ENCODE measurements at regions not wholly inside any gene's neighbourhood (a gene's known extent, or its start where the extent isn't known, plus 50 kb on each side); places are given as distances from the start of the nearest gene placed in this dataset.

DNA sequence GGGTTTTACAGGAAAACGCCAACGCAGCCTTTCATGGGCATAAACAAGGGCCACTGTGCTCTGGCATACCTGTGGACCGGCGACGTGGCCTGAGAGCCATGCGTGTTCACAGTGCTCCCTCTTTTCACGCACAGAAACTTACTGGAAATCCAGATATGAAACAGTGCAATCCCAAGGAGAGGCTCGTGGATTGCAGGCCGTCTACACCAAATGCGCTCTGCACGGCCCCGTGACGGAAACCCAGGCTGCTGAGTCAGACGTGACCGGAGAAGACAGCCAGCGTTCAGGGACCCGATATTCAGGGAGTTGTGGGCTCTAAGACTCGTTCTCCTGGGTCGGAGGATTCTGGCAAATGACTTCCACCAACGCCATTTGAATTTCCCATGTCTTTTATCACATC, 129.2 kb downstream of the FOXL1 start:
- TF ChIP-seq, protein P1, sequence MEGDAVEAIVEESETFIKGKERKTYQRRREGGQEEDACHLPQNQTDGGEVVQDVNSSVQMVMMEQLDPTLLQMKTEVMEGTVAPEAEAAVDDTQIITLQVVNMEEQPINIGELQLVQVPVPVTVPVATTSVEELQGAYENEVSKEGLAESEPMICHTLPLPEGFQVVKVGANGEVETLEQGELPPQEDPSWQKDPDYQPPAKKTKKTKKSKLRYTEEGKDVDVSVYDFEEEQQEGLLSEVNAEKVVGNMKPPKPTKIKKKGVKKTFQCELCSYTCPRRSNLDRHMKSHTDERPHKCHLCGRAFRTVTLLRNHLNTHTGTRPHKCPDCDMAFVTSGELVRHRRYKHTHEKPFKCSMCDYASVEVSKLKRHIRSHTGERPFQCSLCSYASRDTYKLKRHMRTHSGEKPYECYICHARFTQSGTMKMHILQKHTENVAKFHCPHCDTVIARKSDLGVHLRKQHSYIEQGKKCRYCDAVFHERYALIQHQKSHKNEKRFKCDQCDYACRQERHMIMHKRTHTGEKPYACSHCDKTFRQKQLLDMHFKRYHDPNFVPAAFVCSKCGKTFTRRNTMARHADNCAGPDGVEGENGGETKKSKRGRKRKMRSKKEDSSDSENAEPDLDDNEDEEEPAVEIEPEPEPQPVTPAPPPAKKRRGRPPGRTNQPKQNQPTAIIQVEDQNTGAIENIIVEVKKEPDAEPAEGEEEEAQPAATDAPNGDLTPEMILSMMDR (IDR thresholded peaks at IDR 0.05; ENCODE audit: low read depth, low read length), result no peak
- H3K4me3 ChIP-seq (ENCODE audit: low read depth, low read length), result no peak overlapping the region

DNA sequence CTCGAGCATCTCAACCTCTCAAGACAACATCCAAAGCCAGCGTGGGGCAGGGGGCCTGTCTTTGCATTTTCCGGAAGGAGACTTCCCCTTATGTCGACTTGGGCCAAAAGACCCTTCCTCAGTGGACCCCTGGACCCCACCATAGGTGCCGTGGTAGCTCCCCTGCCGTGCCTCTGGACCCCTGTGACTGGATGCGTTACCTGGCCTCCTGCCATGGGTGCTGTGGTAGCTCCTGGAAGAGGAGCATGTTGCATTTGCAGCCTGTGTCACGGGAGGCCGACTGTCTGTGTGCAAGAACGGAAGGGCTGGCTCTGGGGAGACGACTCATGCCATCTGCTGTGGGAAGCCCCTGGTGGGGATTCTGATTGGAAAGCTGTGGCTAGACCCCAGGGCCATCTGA, 130.1 kb downstream of the FOXL1 start:
- TF ChIP-seq, protein P1 (IDR thresholded peaks at IDR 0.05; ENCODE audit: low read depth, low read length), result no peak
- H3K4me3 ChIP-seq (ENCODE audit: low read depth, low read length), result no peak overlapping the region

DNA sequence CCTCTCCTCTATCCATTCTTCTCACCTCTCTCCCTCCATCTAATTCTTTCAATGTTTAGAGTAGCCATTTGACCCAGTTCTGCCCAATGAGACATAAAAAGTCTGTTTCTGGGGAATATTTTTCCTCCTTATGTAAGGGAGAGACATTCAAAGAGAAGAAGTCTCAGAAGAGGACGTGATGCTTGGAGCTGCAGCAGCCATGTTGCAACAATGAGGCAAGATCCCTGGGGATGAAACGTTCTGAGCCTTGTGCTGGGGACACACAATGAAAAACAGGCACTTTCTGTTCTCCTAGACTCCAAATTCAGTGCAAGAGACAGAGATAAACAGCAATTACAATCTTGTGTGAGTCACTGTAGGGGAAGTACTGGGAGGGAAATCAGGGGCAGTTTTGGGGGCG, 130.8 kb downstream of the FOXL1 start:
- TF ChIP-seq, protein P1 (IDR thresholded peaks at IDR 0.05; ENCODE audit: low read depth, low read length), result no peak
- H3K4me3 ChIP-seq (ENCODE audit: low read depth, low read length), result no peak overlapping the region

DNA sequence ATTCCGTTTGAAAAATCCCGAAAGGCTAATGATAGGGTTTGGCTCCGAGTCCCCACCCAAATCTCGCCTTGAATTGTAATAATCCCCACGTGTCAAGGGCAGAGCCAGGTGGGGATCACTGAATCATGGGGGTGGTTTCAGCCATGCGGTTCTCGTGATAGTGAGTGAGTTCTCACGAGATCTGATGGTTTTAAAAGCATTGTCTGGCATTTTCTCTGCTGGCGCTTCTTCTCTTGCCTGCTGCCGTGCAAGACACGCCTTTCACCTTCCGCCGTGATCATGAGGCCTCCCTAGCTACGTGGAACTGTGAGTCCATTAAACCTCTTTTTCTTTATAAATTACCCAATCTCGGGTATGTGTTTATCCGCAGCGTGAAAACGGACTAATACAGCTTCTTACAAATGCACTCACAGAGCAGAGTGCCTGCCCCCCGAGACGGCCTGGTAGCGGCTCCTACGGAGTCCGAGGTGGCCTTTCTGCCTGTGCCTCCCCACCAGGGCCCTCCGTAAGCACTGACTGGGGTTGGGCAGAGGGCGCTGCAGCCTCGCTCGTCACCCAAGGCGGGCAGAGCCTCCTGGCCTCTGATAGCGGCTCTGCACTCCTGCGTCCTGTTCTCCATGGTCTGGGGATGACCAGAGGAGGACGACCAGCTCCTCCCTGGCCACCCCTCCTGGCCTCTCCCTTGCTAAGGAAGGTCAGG, 131.7 kb downstream of the FOXL1 start:
- TF ChIP-seq, protein P1 (IDR thresholded peaks at IDR 0.05; ENCODE audit: low read depth, low read length), result no peak
- no peak overlapping the region for H3K4me3 ChIP-seq (ENCODE audit: low read depth, low read length)

DNA sequence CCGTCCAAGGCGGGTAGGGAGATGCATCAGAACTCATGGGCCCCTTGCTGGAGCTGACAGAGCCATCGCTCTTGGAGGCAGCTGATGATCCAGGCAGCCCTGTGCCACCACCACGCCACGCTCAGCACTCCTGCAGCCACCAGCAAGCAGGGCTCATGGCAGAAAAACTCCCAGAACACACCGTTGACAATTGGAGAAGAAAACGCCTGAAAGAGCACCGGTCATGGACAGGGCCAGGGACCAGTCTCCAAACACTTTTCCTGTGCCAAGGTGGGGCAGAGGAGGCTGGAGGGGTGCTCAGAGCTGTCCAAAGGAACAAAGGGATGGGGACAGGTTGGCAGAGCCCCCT, 132.2 kb downstream of the FOXL1 start:
- TF ChIP-seq, protein P1 (IDR thresholded peaks at IDR 0.05; ENCODE audit: low read depth, low read length), result no peak
- no peak overlapping the region for H3K4me3 ChIP-seq (ENCODE audit: low read depth, low read length)

DNA sequence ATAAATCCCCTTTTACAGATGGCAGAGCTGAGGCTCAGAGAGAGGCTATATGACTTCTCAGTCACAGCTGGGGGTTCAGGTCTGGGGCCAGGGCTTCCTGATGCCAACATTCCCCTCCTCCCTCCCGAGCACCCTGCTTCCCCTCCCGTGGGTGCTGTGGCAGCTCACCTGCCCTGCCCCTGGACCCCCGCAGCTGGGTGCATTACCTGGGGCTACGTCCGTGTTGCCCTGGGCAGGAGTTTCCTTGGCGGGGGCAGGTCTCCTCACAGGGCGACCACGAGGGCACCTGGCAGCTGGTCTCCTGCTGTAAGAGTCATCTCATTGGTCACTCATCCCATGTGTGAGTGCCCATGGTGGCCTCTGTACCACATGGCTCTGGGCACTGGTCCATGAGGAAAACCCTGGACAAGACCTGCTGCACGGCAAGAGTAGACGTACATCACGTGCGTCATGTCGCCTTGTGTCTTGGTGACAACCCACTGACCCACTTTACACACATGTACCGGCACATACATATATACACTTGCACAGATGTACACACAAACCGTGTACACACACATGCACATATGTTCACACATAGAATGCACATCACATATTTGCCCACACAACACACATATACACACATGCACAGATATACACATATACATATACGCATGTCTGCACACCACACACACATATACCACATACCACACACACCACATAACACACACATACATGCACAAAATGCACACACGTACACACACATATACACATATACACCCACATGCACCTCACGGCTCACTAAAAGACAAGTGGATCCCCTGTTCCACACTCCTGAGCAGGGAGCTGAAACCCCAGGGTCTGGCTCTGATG, 134.0 kb downstream of the FOXL1 start:
- H3K4me3 ChIP-seq (ENCODE audit: low read depth, low read length), result no peak overlapping the region
- TF ChIP-seq, protein P1 (IDR thresholded peaks at IDR 0.05; ENCODE audit: low read depth, low read length), result no peak

DNA sequence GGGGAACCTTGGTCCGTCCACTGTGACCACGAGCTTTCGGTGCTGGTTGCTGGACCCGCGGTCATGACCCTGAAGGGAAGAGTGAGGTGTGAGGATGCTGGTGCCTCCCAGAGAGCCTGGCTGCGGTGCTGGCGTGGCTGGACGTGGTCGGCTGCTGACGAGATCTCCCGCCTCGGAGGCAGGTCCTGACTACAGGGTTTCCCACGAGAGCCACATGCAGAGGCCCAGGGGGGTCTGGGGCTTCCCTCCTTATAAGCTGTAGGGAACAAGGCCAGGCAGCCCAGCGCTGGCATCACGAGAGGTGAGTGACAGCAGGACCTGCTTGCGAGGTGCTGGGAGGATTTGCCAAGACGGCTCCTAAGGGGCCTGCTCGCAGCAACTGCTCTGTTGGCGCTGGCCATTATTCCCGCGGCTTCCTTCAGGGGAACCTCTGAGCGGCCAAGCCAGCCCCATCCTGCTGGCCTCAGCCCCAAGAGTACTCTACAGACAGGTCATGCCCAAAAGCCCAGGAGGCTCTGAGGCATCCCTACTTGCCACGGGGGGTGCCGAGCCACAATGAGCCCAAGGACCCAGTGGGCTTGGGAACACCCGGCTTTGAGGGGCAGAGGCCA, 134.8 kb downstream of the FOXL1 start:
- H3K4me3 ChIP-seq (ENCODE audit: low read depth, low read length), result no peak overlapping the region
- TF ChIP-seq, protein P1 (IDR thresholded peaks at IDR 0.05; ENCODE audit: low read depth, low read length), result no peak
